ENCODE measurements at regions not wholly inside any gene's neighbourhood (a gene's known extent, or its start where the extent isn't known, plus 50 kb on each side); places are given as distances from the start of the nearest gene placed in this dataset.
"Not testable (repeated sequence)": the region's sequence is repeated elsewhere in the genome, so short reads cannot be mapped to it uniquely, and the experiment has no call there.

DNA sequence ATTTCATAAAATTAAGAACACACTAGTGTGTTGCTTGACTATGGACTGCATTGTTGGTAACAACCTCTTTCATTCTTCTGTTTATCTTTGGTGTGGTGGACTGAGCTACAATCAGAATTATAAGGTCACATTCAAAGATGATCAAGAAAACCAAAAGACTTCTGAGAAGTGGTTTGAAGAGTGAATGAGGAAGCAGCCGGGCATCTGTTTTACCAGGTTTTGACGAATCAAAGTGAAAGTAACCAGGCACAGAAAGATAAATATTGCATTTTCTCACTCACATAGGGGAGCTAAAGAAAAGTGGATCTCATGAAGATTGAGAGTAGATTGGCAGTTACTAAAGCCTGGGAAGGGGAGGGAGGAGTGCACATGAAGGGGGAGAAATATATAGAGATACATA lies 589.1 kb downstream of the ZNF608 start:
- no peak for DNase-seq

DNA sequence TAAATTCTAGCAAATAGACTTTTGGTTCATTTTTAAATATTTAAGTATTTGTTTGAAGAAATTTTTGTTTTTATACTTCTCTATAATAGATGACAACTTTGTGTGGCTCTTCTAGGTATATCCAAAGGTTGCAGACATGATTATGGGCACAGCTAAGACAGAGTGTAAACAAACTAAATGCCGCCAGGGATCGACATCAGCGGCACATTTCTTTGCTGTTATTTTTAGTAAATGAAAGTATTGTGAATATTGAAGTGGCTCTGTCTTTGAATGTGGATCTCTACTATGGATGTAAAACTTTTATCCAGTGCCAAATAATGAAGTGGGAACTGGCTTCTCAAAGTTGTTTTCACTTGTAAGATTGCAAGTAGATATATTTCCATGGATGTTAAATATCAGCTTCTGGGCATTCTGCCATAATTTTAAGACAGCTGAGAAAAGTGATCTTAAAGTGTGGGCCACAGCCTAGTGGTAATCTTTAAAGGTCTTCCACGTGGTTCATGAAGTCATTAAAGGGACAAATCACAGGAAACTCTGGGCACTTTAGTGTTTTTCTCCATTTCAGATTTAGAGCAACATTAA lies 589.9 kb downstream of the ZNF608 start:
- no peak for DNase-seq

DNA sequence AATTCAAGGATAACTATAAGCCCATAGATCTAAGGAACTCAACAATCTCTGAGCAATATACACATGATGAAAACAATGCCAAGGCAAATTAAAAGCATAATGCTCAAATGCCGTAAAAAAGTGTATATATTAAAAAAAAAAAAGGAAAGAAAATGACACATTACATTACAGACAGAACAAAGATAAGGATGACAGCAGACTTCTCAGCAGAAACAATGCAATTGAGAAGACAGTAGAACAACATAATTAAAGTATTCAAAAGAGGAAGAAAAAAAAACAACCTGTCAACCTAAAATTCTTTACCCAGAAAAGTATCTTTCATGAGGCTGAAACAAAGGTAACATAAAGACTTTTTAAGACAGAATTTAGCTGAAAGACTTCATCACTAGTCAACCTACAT lies 591.7 kb downstream of the ZNF608 start:
- no peak for DNase-seq

DNA sequence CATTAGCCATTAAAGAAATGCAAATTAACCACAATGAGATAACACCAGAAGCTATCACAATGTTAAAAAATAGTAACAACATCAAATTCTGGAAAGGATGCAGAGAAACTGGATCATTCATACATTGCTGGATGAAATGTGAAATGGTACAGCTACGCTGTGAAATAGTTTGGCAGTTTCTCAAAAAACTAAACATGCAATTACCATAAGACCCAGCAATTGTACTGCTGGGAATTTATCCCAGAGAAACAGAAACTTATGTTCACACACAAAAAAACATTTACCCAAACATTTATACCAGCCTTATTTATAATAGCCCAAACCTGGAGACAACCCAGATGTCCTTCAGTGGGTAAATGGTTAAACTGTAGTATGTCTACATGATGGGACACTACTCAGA lies 592.9 kb downstream of the ZNF608 start:
- no peak for DNase-seq

DNA sequence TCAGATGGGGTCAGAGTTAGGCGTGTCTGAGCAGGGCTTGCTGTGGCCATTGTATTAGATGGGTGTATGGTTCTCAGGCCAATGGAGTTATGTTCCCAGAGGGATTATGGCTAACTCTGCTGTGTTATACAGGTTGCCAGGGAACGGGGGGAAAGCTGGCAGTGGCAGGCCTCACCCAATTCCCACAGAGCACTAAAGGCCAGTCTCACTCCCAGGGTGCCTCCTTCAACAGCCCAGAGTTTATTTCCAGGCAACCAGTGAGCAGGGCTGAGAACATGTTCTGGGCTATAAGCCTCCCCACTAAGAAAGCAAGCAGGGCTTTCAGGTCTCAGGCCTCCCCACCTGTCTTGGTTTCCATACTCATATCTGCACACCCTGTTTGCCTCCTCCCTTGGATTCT lies 597.9 kb downstream of the ZNF608 start:
- no peak for DNase-seq

DNA sequence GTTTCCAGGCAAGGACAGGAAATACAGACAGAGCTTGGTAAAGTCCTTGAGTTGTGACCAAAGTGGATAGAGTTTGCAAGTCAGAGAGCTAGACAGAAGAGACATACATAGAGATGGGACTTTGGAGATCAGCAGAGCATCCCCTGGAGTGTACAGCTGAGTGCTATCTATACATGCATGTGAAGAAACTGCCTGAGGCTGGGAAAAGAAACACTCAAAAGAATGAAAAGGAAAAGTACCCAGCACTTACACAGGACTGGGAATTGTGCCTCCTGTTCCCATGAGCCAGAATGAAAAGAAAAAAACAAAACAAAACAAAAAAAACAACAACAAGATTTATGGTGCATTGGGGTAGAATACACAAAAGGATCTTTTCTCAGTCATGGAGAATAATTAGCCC lies 606.4 kb downstream of the ZNF608 start:
- no peak for DNase-seq

DNA sequence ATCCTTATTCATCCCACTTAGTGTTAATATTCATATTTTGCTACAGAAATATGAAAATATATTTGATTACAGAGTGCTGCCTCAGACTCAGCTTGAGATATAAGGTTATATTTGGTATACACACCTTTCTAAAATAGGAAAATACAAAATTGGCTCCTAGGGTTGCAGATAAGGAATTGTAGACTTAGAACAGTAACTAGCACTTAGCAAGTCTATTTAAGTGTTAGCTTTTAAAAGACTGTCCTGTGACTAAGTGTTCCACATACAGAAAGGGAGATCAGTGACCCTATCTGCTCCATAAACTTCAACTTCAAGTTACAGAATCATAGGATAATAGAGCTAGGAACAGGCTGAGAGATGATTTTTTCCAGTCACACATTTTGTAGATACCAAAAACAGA lies 607.0 kb downstream of the ZNF608 start:
- no peak for DNase-seq

DNA sequence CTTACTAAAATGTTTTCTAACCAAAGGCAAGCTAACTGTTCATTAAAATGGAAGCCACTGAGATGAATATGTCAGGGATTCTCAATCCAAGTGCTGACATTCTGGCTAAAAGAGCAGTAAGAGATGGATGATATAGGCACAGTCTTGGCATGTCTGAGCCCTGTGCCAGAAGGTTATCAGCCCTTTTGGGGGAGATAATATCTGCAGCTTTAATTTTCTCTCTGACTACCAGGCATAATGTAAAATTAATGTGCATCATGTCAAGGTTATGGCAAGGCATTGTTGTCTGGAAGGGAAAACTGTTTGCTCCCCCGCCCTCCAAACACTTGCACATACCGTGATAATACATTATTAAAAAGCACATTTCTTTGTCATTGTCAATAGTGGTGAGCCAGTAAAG lies 609.8 kb downstream of the ZNF608 start:
- DNase-seq, result no peak

DNA sequence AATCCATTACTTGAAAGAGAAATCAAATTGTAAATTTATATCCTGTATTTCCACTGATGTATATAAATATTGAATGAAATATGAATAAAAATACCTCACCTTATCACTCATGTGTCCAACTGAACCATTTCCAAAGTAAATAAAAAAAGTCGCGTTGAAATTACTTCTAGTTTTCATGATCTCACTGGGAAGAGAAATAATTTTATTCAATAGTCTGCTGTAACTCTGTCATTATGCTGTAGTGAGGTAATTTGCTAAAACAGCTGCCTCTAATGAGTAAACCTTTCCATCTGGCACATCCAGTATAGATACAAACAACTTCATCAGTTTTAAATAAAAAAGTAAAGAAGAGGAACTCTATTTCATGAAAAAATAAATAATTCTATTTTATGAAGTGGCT lies 611.5 kb downstream of the ZNF608 start:
- DNase-seq, result no peak

DNA sequence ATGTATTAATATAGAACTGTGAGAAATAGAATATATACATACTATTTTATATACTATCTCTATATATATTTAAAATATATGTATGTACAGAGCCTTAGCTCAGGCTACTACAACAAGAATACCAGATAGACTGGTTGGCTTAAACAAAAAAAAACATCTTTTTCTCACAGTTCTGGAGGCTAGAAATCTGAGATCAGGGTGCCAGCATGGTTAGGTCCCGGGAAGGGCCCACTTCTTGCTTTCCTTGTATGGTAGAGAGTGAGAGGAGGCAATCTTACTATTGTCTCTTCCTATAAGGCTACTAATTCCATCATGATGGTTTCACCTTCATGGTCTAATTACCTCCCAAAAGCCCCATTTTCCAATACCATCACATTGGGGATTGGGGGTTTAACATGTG lies 613.0 kb downstream of the ZNF608 start:
- DNase-seq, result no peak

DNA sequence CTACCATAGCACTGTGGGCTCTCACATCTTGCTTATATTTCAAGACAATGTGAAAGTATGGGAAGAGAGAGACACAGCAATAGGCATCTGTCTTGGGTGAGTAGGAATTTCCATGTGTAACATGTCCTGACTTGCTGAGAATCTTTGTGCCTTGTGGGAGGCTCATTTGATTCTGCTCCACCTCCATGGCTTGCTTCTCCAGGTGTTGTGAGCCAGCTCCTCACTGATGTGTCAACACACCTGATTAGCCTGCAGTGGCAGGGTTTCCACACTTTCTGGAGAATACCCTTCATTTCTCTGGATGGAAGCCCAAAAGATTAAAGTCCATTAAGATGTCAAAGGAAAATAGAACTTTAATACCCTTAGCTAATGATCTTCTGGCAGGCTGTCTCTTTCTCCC lies 613.6 kb downstream of the ZNF608 start:
- no peak for DNase-seq

DNA sequence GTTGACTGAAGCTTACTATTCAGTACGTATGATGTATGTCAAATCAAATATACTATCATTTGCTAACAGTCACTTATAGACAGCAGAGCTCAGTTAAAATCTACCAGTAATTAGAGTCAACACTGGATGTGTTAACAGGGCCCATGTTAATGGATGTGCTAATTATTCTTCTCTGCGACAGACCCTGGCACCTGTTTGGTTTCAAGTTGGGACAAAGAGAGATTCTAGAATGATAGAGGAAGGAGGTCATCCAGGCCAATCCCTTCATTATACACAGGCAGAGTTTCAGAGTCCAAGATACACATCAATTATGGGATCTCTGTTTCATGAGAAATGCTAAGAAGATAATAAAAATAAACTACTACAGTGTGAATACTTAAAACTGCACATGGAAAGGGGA lies 615.0 kb downstream of the ZNF608 start:
- DNase-seq, result no peak

DNA sequence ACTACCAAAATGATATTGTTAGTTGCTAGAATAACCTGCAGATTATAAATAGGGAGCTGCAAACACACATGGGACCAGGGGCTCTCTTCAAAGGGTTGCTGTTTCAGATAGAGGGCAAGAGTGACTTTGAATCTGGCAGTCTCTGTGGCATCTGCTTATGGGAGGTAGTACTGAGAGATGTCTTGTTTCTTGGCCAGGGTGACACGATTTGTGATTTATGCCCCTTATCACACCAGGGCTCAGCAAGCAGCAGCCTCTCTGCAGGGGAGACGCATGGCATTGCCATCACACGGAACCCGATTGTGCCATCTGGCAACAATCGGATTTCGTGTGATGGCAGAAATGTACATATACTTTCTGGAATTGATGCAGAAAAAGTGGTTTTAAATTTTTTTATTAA lies 615.6 kb downstream of the ZNF608 start:
- DNase-seq, result no peak

DNA sequence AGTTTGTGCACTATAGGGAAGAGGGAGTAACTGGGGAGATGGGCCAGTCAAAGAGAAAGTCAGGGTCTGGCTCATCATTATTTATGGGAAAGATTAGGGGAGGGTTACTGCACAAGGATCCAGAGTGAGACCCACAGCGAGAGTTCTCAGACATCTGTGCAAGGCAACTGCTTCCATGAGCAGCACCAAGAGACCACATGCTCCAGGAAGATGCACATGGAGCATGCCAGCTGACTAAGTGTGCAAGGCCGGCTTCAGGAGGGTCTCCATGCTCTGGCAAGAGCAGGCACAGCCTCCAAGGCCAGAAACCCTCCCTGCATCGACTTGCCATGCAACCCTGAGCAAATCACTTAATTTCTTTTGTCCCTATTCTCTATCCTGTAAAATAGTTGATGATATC lies 616.9 kb downstream of the CSNK1G3 start:
- no peak for DNase-seq

DNA sequence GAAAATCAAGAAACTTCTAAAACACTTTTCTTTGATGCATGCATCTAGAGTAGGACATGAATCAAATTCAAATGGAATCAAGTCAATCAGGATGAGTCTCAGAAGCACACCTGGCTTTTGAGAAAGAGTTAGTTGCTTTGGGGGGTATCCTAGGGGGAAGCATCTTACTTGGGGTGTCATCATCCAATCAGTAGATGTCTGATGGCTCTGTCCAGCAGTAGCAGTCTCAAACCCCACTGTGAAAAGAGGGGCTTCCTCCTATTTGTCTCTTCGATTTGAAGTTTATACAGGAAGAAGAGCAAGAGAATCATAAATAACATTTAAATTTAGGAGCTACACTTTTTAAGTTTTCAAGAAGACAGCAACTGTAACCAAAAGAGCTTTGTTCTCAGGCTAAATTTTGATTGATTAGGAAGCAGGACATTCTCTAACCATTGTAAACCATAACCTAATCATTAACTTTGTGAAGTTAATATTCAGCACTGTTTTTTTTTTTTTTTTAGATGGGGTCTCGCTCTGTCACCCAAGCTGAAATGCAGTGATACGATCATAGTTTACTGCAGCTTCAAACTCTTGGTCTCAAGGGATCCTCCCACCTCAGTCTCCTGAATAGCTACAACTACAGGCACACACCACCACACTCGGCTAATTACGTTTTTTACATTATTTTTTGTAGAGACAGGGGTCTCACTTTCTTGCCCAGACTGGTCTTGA lies 614.7 kb downstream of the CSNK1G3 start:
- no peak for DNase-seq

DNA sequence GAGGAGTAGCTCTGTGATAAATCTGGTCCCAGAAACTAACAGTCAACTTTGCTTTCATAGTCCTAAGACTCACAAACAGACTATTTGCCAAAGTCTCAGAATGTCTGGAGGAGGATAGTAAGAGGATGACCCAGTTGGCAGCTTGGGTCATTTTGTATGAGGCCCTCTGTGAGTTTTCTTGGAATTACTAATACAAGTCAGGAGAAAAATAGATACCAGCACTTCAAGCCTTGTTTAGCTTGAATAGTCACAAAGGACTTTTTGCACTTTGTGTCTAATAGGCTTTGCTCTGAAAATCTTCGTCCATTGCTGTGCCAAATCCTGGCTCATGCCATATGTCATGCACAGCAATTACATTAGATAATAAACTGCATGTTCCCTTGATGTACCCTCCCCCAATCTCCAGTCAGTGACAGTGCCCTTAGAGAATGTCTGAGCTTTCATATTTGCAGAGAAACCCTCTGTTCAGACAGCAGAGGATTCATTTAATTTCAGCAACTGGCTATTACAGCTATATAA lies 612.8 kb downstream of the CSNK1G3 start:
- DNase-seq, result no peak

DNA sequence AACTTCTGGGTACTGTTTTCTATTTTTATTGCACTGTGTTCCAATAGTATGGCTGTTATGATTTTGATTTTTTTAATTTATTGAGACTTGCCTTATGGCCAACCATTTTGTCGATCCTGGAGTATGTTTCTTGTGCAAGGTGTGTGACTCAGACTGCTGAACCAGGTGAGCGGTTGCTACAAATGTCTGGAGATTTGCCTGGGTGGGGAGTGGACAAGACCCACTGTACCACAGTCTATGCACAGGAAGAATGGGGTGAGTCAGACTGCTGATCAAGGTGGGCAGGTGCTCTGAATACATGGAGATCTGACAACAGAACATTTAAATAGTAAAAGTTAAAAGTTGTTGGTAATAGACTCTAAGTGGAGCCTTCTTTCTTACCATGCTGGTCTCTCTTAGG lies 609.2 kb downstream of the CSNK1G3 start:
- no peak for DNase-seq

DNA sequence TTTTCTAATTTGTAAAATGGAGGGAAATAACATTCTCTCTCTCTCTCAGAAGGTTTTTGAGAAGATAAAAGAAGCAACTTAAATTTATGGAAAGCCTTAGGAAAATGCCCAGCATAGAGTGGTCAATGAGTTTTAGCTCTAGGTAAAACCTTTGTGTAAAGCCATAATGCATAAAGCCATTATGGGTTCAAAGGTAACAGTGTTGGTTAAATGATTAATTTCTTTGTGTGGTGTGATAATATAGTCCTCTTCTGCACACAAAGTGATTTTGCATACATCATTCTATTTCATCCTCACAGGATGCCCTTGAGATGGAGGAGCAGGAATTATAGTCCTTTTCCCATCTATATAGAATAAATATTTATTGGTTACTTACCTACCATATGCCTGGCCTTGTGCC lies 602.9 kb downstream of the CSNK1G3 start:
- no peak for DNase-seq

DNA sequence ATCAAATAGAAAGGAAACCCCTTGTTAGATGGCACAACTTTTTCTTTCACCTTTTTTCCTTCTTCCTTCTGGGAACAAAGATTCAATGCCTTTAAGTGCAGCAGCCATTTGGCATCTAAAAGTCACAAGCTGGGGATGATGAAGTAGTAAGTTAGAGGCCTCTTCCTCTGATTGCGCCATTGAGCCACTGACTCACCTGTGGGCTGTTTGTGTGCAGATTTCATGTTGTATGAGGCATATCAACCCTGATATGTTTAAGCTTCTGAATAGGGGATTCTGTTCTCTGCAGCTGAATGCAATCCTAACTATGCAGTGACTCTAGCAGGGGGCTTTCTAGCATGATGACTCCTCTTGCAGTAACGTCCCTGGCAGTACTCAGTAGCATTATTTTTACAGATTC lies 599.9 kb downstream of the CSNK1G3 start:
- DNase-seq, result peak; percentile 35

DNA sequence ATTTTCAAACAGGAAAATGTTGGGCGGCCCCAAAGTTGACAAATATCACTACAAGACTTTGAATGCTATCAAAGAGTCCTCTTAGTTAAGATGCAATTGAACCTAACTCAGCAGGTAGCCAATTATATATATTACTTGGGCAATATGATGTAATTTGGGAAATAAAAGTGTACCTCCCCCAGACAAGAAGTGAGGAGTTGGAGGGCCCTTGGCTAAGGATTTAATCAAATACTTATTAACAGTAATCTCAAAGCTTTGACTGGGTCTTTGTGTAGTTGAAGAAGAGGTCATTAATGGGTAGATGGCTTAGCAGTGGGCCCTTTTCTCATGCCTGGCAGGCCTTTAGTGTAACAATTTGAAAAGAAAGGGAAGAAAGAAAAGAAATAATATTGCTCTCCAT lies 599.0 kb downstream of the CSNK1G3 start:
- no peak for DNase-seq

DNA sequence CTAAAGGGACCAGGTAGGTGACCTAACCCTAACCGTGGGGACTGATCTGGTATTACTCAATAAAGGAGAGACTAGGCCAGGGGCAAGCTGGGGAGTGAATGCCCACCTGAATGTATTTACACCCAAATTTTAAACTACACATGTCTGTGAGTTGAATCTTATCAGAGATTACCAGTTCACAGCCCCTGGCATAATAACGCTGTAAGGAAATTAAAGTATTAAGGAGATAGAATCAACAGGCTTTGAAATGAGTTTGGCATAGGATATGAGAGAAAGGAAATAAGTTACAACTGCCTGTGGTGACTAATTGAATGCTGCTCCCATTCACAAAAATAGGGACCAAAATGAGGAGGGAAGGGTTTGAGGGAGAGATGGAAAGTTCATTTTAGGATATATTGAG lies 593.3 kb downstream of the CSNK1G3 start:
- no peak for DNase-seq

DNA sequence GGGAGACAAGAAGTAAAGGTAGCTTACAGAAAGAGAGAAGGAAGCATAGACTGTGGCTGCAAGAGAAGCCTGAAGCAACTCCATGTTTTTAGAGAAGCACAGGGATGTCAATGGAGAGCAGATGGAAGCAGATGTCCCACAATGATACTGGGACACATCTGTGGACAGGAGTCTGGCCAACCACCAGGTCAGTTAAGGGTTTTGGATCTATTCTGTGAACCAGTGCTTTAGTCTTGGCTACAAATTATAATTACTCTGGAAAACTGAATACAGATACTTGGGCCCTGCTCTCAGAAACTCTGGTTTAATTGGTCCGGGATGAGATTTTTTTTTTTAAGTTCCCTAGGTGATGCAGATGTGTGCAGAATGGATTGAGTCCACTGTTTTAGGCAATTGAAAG lies 592.8 kb downstream of the CSNK1G3 start:
- DNase-seq, result no peak

DNA sequence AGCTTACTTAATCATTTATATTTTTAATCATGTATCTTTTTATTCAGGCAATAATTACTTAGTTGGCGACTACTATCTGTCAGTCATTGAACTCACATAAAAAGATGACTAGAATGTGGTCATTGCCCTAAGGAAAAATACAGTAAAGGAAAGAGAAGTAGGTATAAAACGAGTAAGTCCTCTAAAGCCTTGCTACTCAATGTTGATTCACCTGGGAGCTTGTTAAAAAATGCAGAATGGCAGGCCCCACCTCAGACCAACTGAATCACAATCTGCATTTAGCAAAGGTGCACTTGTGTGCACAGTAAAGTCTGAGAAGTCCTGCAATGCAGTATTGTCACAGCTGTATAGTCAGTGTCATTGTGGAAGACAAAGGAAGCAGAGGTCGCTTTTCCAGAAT lies 592.4 kb downstream of the CSNK1G3 start:
- DNase-seq, result no peak

DNA sequence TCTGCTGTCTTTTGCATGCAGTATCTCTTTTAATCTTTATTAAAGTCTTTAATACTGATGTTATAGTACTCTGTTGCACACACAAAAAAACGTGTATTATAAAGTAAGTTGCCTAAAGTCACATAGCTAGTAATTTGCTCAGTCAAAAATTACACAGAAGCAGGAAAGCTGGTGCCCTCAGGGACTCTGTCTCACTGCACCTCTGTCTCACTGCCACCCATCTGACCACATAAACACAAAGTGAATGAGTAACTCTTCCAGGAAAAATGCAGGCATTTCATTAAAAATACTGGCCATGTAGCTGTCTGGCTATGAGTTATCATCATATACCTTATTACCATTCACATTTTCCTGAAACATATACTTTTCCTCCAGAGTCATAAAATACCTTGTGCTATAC lies 591.7 kb downstream of the CSNK1G3 start:
- no peak for DNase-seq

DNA sequence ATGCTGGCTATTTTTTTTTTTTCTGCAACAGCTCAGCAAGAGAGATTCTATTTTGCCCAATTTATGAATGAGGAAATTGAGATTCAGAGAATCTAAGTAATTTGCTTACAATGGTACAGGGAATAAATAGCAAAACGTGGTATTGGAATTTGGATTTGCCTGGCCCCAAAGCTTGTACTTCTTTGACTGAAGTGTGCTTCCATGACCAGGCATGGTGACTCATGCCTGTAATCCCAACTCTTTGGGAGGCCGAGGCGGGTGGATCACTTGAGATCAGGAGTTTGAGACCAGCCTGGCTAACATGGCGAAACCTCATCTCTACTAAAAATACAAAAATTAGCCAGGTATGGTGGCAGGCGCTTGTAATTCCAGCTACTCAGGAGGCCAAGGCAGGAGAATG lies 591.1 kb downstream of the CSNK1G3 start:
- not testable (repeated sequence) for DNase-seq
